ENCODE measurements at regions not wholly inside any gene's neighbourhood (a gene's known extent, or its start where the extent isn't known, plus 50 kb on each side); places are given as distances from the start of the nearest gene placed in this dataset.
"Not testable (repeated sequence)": the region's sequence is repeated elsewhere in the genome, so short reads cannot be mapped to it uniquely, and the experiment has no call there.

- DNase-seq (ENCODE audit: low read depth): no peak
- no peak overlapping the region for H3K4me3 ChIP-seq (ENCODE audit: control insufficient read depth, low read depth, low read length)
- TF ChIP-seq CTCF (IDR thresholded peaks at IDR 0.05; ENCODE audit: control insufficient read depth, insufficient read depth, low read depth, low read length, missing control alignments): no peak
Measured at GRCh38 chr6:135710042-135710441, 141.5 kb upstream of the PDE7B start.

- TF ChIP-seq CTCF (IDR thresholded peaks at IDR 0.05; ENCODE audit: control insufficient read depth, insufficient read depth, low read depth, low read length, missing control alignments): no peak
- H3K4me3 ChIP-seq (ENCODE audit: control insufficient read depth, low read depth, low read length): no peak overlapping the region
Measured at GRCh38 chr6:135722190-135722589, 129.3 kb upstream of the PDE7B start.

GRCh38 chr6:135722679-135723078, 128.8 kb upstream of the PDE7B start:
- no peak for TF ChIP-seq CTCF (IDR thresholded peaks at IDR 0.05; ENCODE audit: control insufficient read depth, insufficient read depth, low read depth, low read length, missing control alignments)
- DNase-seq (ENCODE audit: low read depth): peak; percentile 52

More at GRCh38 chr6:135722190-135722589, 129.3 kb upstream of the PDE7B start:
- DNase-seq (ENCODE audit: low read depth): no peak

GRCh38 chr6:135728589-135728988, 122.9 kb upstream of the PDE7B start:
- DNase-seq (ENCODE audit: low read depth): no peak
- H3K4me3 ChIP-seq (ENCODE audit: control insufficient read depth, low read depth, low read length): no peak overlapping the region
- no peak for TF ChIP-seq CTCF (IDR thresholded peaks at IDR 0.05; ENCODE audit: control insufficient read depth, insufficient read depth, low read depth, low read length, missing control alignments)

More at GRCh38 chr6:135722679-135723078, 128.8 kb upstream of the PDE7B start:
- H3K4me3 ChIP-seq (ENCODE audit: control insufficient read depth, low read depth, low read length): no peak overlapping the region

GRCh38 chr6:135731116-135731515, 120.4 kb upstream of the PDE7B start:
- no peak for TF ChIP-seq CTCF (IDR thresholded peaks at IDR 0.05; ENCODE audit: control insufficient read depth, insufficient read depth, low read depth, low read length, missing control alignments)

GRCh38 chr6:135736351-135736750, 115.2 kb upstream of the PDE7B start:
- not testable (repeated sequence) for H3K4me3 ChIP-seq (ENCODE audit: control insufficient read depth, low read depth, low read length); DNase-seq (ENCODE audit: low read depth)

More at GRCh38 chr6:135731116-135731515, 120.4 kb upstream of the PDE7B start:
- DNase-seq (ENCODE audit: low read depth): no peak
- no peak overlapping the region for H3K4me3 ChIP-seq (ENCODE audit: control insufficient read depth, low read depth, low read length)

GRCh38 chr6:135738636-135739035, 112.9 kb upstream of the PDE7B start:
- no peak for DNase-seq (ENCODE audit: low read depth)
- no peak overlapping the region for H3K4me3 ChIP-seq (ENCODE audit: control insufficient read depth, low read depth, low read length)
- no peak for TF ChIP-seq CTCF (IDR thresholded peaks at IDR 0.05; ENCODE audit: control insufficient read depth, insufficient read depth, low read depth, low read length, missing control alignments)
